H1 (cell line): ENCODE measurements at regions not wholly inside any gene's neighbourhood (a gene's known extent, or its start where the extent isn't known, plus 50 kb on each side); places are given as distances from the start of the nearest gene placed in this dataset.

ENCODE experiments used
- CTCF ChIA-PET: fragments of 300-600 bp; sonication (Branson Sonifier 250); formaldehyde crosslinking; loops from one replicate; lab custom pipeline; 2021; ENCODE audit not compliant: partially characterized antibody; lab: Charles Lee
- POLR2A ChIA-PET: fragments of 300-600 bp; sonication (Branson Sonifier 250); formaldehyde crosslinking; loops from one replicate; lab custom pipeline; 2021; ENCODE audit warnings: inconsistent platforms; ENCODE audit not compliant: partially characterized antibody; lab: Charles Lee
- DNase-seq, 2 experiments: peaks; one replicate each; pipeline versions ENCODE4 v3.0.0 to v3.0.0-alpha.2; 2010 to 2022; ENCODE audit warnings: low spot score in 2 of 2, low read depth in 1 of 2, mixed read lengths in 1 of 2
- FAIRE-seq: peaks from 2 replicates; lab custom pipeline; 2011; peaks lifted over from hg19 to GRCh38; lab: Jason Lieb, UNC
- H2AFZ ChIP-seq: 2 replicates; pipeline ENCODE4 v1.8.1; 2012; ENCODE audit warnings: low read length, inconsistent platforms
- H2AK5ac ChIP-seq: 2 replicates; pipeline ENCODE4 v1.6.1; 2013; ENCODE audit warnings: low read depth, low read length
- H2BK120ac ChIP-seq: replicated peaks from 2 replicates; pipeline ENCODE3; 2013; ENCODE audit warnings: low read depth, low read length, inconsistent platforms
- H2BK12ac ChIP-seq: 2 replicates; pipeline ENCODE4 v1.6.1; 2013; ENCODE audit warnings: low read depth, low read length
- H2BK15ac ChIP-seq: 2 replicates; pipeline ENCODE4 v1.6.1; 2013; ENCODE audit warnings: low read length
- H2BK20ac ChIP-seq: 2 replicates; pipeline ENCODE4 v1.6.1; 2013; ENCODE audit warnings: low read length
- H2BK5ac ChIP-seq: 2 replicates; pipeline ENCODE4 v1.6.1; 2013; ENCODE audit warnings: low read depth, low read length
- H3K14ac ChIP-seq: 2 replicates; pipeline ENCODE4 v1.6.1; 2013; ENCODE audit warnings: inconsistent platforms; ENCODE audit not compliant: insufficient read length
- H3K18ac ChIP-seq: 2 replicates; pipeline ENCODE4 v1.6.1; 2013; ENCODE audit warnings: low read length; ENCODE audit errors: extremely low read depth
- H3K23ac ChIP-seq: 2 replicates; pipeline ENCODE4 v1.6.1; 2013; ENCODE audit warnings: inconsistent platforms; ENCODE audit not compliant: insufficient read length
- H3K23me2 ChIP-seq: 2 replicates; pipeline ENCODE4 v1.6.1; 2013; ENCODE audit warnings: low read depth, low read length
- H3K27ac ChIP-seq: 2 replicates; pipeline ENCODE4 v1.6.1; 2011; ENCODE audit warnings: low read depth, low read length, inconsistent platforms
- H3K27me3 ChIP-seq, 4 experiments: replicated peaks in 1 of 4; 1 replicate in 1 of 4; 2 replicates in 3 of 4; pipeline versions ENCODE4 v1.6.1 to v1.8.1; 2011 to 2013; ENCODE audit warnings: low read length in 3 of 4, mild to moderate bottlenecking in 3 of 4, inconsistent platforms in 2 of 4, mixed read lengths in 2 of 4, moderate library complexity in 1 of 4; ENCODE audit not compliant: control insufficient read depth in 3 of 4, insufficient read depth in 3 of 4; ENCODE audit errors: extremely low read depth in 1 of 4
- H3K36me3 ChIP-seq, 4 experiments: 2 replicates each; pipeline versions ENCODE4 v1.6.1 to v1.8.1; 2011 to 2013; ENCODE audit warnings: mild to moderate bottlenecking in 4 of 4, low read length in 3 of 4, moderate library complexity in 2 of 4, control low read depth in 1 of 4, inconsistent platforms in 1 of 4; ENCODE audit not compliant: insufficient read depth in 4 of 4, control insufficient read depth in 2 of 4
- H3K4ac ChIP-seq: replicated peaks from 2 replicates; pipeline ENCODE3; 2013; ENCODE audit warnings: low read length, low read depth, mixed read lengths, inconsistent platforms; ENCODE audit not compliant: insufficient read length
- H3K4me1 ChIP-seq, 4 experiments: replicated peaks in 1 of 4; 1 replicate in 1 of 4; 2 replicates in 3 of 4; pipeline versions ENCODE4 v1.6.1 to v1.8.1; 2011 to 2013; ENCODE audit warnings: low read length in 3 of 4, inconsistent platforms in 2 of 4, mixed read lengths in 1 of 4; ENCODE audit not compliant: insufficient read depth in 4 of 4, control insufficient read depth in 3 of 4
- H3K4me2 ChIP-seq, 2 experiments: 2 replicates each; pipeline versions ENCODE4 v1.6.1 to v1.8.1; 2011 to 2013; ENCODE audit warnings: low read depth in 2 of 2, low read length in 2 of 2, control low read depth in 1 of 2, inconsistent platforms in 1 of 2, mild to moderate bottlenecking in 1 of 2; ENCODE audit not compliant: insufficient read depth in 1 of 2
- H3K4me3 ChIP-seq, 4 experiments: fragments of 200-600, 300-600 bp in 1 of 4; sonication (generic), shearing (Covaris generic), sonication (Bioruptor Twin) in 1 of 4; 2 replicates each; pipeline versions ENCODE4 v1.5.1 to v1.8.1; 2011 to 2016; ENCODE audit warnings: low read length in 4 of 4, low read depth in 3 of 4, control low read depth in 2 of 4, inconsistent platforms in 2 of 4, mild to moderate bottlenecking in 2 of 4, mixed read lengths in 1 of 4, moderate library complexity in 1 of 4; ENCODE audit not compliant: insufficient read depth in 2 of 4; ENCODE audit errors: extremely low read depth in 1 of 4
- H3K56ac ChIP-seq: replicated peaks from 2 replicates; pipeline ENCODE3; 2013; ENCODE audit warnings: low read depth, mild to moderate bottlenecking, mixed read lengths, low read length, inconsistent platforms; ENCODE audit not compliant: insufficient read length
- H3K79me1 ChIP-seq: 2 replicates; pipeline ENCODE4 v1.6.1; 2013; ENCODE audit warnings: low read depth, low read length, control low read depth
- H3K79me2 ChIP-seq, 2 experiments: 2 replicates each; pipeline versions ENCODE4 v1.6.1 to v1.8.1; 2012 to 2013; ENCODE audit warnings: low read length in 2 of 2, mild to moderate bottlenecking in 2 of 2, inconsistent platforms in 1 of 2; ENCODE audit not compliant: insufficient read depth in 2 of 2, control insufficient read depth in 1 of 2
- H3K9ac ChIP-seq, 4 experiments: replicated peaks in 1 of 4; 1 replicate in 1 of 4; 2 replicates in 3 of 4; pipeline versions ENCODE4 v1.6.1 to v1.8.1; 2011 to 2013; ENCODE audit warnings: low read depth in 3 of 4, low read length in 3 of 4, control low read depth in 2 of 4, mild to moderate bottlenecking in 2 of 4, moderate library complexity in 2 of 4, inconsistent platforms in 1 of 4; ENCODE audit errors: extremely low read depth in 1 of 4
- H3K9me3 ChIP-seq, 2 experiments: 2 replicates each; pipeline versions ENCODE4 v1.6.1 to v1.8.1; 2012 to 2013; ENCODE audit warnings: mild to moderate bottlenecking in 2 of 2, moderate library complexity in 2 of 2, control low read depth in 1 of 2, inconsistent platforms in 1 of 2, low read depth in 1 of 2, low read length in 1 of 2, mixed read lengths in 1 of 2; ENCODE audit not compliant: insufficient read depth in 2 of 2
- H4K20me1 ChIP-seq, 2 experiments: replicated peaks in 1 of 2; 2 replicates each; pipeline versions ENCODE3 to v1.8.1; 2011 to 2013; ENCODE audit warnings: inconsistent platforms in 2 of 2, low read length in 2 of 2, mild to moderate bottlenecking in 1 of 2; ENCODE audit not compliant: insufficient read depth in 2 of 2, control insufficient read depth in 1 of 2
- H4K5ac ChIP-seq: 2 replicates; pipeline ENCODE4 v1.6.1; 2013; ENCODE audit warnings: low read length, low read depth, mixed read lengths, inconsistent platforms; ENCODE audit not compliant: insufficient read length
- H4K8ac ChIP-seq: 2 replicates; pipeline ENCODE4 v1.8.0; 2013; ENCODE audit warnings: mild to moderate bottlenecking, moderate library complexity, low read length, inconsistent platforms; ENCODE audit not compliant: insufficient read depth; ENCODE audit errors: extremely low read depth
- H4K91ac ChIP-seq: replicated peaks from 2 replicates; pipeline ENCODE3; 2013; ENCODE audit warnings: low read length, mixed read lengths, inconsistent platforms; ENCODE audit not compliant: insufficient read length
- WGBS, 2 experiments: shearing (Covaris generic) in 1 of 2; methylation state at CpG; one replicate each; pipeline versions ENCODE4 v1.1.6 to v1.1.7; 2013 to 2015; ENCODE audit warnings: low lambda C conversion rate in 2 of 2, mixed read lengths in 2 of 2, inconsistent platforms in 1 of 2, low coverage in 1 of 2, missing lambda C conversion rate in 1 of 2; ENCODE audit not compliant: insufficient replicate concordance in 2 of 2, insufficient coverage in 1 of 2, insufficient read length in 1 of 2; ENCODE audit errors: extremely low coverage in 1 of 2, missing lambda C conversion rate in 1 of 2; 5-methylcytosine and 5-hydroxymethylcytosine counted together
- TF ChIP-seq, protein P1 (sequence below): fragments of 300-600 bp; sonication (generic); IDR thresholded peaks from 2 replicates; pipeline ENCODE4 v1.7.1; 2012; ENCODE audit warnings: low read length, moderate library complexity, mild to moderate bottlenecking, inconsistent platforms; ENCODE audit not compliant: insufficient replicate concordance

DNA sequence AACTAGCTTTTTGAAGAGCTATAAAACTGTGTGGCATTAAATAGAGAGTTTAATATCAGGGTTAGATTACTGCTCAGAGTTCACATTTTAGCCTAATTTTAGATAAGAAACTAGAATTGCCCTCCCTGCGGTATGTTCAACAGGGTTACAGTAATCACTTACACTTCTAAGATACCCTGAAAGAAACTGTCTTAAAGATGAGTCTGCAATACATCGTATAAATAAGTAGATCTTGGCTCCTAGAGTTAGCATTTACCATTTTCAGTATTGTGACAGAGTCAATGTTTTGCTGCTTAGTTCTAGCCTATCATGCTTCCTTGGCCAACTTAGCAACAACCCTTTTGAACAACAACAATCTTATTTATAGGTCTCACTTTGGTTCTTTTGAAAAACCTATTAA, 217.8 kb upstream of the NDST4 start:
- H3K36me3 ChIP-seq, result no peaks in the 10 kb centered on the region
- H4K5ac ChIP-seq, result no peak overlapping the region
- H3K18ac ChIP-seq, result no peak overlapping the region
- no peaks in the 10 kb centered on the region for H3K79me2 ChIP-seq
- no peaks in the 10 kb centered on the region for H4K20me1 ChIP-seq
- H3K23me2 ChIP-seq, result no peaks in the 10 kb centered on the region
- H3K4me1 ChIP-seq, result no peaks in the 10 kb centered on the region
- no peak overlapping the region for H2BK5ac ChIP-seq
- no peak overlapping the region for H2AK5ac ChIP-seq
- H2BK15ac ChIP-seq, result no peak overlapping the region
- H2BK20ac ChIP-seq, result no peak overlapping the region
- no peak overlapping the region for H3K4me3 ChIP-seq
- no peak overlapping the region for H4K91ac ChIP-seq
- no peak overlapping the region for H3K9ac ChIP-seq
- DNase-seq (no peak), FAIRE-seq (no peak)
- no peak overlapping the region for H3K56ac ChIP-seq
- H3K14ac ChIP-seq, result no peak overlapping the region
- no peaks in the 10 kb centered on the region for H3K27me3 ChIP-seq
- H3K4ac ChIP-seq, result no peak overlapping the region
- H3K23ac ChIP-seq, result no peak overlapping the region
- POLR2A ChIA-PET, result no interaction called here
- H2BK12ac ChIP-seq, result no peak overlapping the region
- 73% methylated on average over 2 of the region's 2 CpGs; no CpG with 5 or more reads in 1 of the 2 experiments for WGBS, 2 experiments
- H3K79me1 ChIP-seq, result no peaks in the 10 kb centered on the region
- no peaks in the 10 kb centered on the region for H3K9me3 ChIP-seq
- no peak overlapping the region for H2BK120ac ChIP-seq
- no peak overlapping the region for H3K4me2 ChIP-seq
- no peak overlapping the region for H3K27ac ChIP-seq
- CTCF ChIA-PET, result no interaction called here
- H4K8ac ChIP-seq, result no peak overlapping the region
- H2AFZ ChIP-seq, result no peak overlapping the region
- TF ChIP-seq, protein P1, sequence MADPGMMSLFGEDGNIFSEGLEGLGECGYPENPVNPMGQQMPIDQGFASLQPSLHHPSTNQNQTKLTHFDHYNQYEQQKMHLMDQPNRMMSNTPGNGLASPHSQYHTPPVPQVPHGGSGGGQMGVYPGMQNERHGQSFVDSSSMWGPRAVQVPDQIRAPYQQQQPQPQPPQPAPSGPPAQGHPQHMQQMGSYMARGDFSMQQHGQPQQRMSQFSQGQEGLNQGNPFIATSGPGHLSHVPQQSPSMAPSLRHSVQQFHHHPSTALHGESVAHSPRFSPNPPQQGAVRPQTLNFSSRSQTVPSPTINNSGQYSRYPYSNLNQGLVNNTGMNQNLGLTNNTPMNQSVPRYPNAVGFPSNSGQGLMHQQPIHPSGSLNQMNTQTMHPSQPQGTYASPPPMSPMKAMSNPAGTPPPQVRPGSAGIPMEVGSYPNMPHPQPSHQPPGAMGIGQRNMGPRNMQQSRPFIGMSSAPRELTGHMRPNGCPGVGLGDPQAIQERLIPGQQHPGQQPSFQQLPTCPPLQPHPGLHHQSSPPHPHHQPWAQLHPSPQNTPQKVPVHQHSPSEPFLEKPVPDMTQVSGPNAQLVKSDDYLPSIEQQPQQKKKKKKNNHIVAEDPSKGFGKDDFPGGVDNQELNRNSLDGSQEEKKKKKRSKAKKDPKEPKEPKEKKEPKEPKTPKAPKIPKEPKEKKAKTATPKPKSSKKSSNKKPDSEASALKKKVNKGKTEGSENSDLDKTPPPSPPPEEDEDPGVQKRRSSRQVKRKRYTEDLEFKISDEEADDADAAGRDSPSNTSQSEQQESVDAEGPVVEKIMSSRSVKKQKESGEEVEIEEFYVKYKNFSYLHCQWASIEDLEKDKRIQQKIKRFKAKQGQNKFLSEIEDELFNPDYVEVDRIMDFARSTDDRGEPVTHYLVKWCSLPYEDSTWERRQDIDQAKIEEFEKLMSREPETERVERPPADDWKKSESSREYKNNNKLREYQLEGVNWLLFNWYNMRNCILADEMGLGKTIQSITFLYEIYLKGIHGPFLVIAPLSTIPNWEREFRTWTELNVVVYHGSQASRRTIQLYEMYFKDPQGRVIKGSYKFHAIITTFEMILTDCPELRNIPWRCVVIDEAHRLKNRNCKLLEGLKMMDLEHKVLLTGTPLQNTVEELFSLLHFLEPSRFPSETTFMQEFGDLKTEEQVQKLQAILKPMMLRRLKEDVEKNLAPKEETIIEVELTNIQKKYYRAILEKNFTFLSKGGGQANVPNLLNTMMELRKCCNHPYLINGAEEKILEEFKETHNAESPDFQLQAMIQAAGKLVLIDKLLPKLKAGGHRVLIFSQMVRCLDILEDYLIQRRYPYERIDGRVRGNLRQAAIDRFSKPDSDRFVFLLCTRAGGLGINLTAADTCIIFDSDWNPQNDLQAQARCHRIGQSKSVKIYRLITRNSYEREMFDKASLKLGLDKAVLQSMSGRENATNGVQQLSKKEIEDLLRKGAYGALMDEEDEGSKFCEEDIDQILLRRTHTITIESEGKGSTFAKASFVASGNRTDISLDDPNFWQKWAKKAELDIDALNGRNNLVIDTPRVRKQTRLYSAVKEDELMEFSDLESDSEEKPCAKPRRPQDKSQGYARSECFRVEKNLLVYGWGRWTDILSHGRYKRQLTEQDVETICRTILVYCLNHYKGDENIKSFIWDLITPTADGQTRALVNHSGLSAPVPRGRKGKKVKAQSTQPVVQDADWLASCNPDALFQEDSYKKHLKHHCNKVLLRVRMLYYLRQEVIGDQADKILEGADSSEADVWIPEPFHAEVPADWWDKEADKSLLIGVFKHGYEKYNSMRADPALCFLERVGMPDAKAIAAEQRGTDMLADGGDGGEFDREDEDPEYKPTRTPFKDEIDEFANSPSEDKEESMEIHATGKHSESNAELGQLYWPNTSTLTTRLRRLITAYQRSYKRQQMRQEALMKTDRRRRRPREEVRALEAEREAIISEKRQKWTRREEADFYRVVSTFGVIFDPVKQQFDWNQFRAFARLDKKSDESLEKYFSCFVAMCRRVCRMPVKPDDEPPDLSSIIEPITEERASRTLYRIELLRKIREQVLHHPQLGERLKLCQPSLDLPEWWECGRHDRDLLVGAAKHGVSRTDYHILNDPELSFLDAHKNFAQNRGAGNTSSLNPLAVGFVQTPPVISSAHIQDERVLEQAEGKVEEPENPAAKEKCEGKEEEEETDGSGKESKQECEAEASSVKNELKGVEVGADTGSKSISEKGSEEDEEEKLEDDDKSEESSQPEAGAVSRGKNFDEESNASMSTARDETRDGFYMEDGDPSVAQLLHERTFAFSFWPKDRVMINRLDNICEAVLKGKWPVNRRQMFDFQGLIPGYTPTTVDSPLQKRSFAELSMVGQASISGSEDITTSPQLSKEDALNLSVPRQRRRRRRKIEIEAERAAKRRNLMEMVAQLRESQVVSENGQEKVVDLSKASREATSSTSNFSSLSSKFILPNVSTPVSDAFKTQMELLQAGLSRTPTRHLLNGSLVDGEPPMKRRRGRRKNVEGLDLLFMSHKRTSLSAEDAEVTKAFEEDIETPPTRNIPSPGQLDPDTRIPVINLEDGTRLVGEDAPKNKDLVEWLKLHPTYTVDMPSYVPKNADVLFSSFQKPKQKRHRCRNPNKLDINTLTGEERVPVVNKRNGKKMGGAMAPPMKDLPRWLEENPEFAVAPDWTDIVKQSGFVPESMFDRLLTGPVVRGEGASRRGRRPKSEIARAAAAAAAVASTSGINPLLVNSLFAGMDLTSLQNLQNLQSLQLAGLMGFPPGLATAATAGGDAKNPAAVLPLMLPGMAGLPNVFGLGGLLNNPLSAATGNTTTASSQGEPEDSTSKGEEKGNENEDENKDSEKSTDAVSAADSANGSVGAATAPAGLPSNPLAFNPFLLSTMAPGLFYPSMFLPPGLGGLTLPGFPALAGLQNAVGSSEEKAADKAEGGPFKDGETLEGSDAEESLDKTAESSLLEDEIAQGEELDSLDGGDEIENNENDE, result no peak
